ENCODE measurements at regions not wholly inside any gene's neighbourhood (a gene's known extent, or its start where the extent isn't known, plus 50 kb on each side); places are given as distances from the start of the nearest gene placed in this dataset.

- DNase-seq (no peak), ATAC-seq (no peak)
- Histone ChIP-seq H3K36me3 (no peaks in the 10 kb centered on the region), H3K27ac (no peak overlapping the region), H3K4me3 (no peak overlapping the region), H3K9me3 (no peaks in the 10 kb centered on the region), H3K4me1 (no peaks in the 10 kb centered on the region), H3K27me3 (no peaks in the 10 kb centered on the region)
- TF ChIP-seq CTCF (IDR thresholded peaks at IDR 0.05), result no peak
- intact Hi-C loops (cut with DNase I), result no loop called here
These were observed 269.4 kb downstream of the PTGER3 start for GRCh38 chr1:70778056-70778762.

DNA sequence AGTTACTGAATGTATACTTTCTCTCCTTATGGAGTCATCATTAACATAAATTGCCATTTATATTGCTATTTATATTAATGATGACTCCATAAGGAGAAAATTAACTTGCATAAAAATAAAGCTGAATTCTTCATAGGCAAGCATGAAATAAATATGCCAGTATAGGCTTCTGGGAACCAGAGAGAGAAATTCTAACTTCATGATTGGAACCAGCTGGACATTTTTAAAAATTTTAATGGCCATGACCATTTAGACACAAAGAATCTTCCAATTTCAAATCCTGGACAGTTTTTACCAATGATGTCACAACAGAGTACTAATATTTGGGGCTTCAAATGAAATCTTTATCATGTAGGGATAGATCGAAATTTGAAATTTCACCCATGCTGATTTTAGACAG, 268.7 kb downstream of the PTGER3 start:
- Histone ChIP-seq H3K27ac (no peak overlapping the region), H3K4me3 (no peak overlapping the region), H3K4me1 (no peaks in the 10 kb centered on the region), H3K36me3 (no peaks in the 10 kb centered on the region), H3K27me3 (no peaks in the 10 kb centered on the region), H3K9me3 (no peaks in the 10 kb centered on the region)
- no peak for TF ChIP-seq CTCF (IDR thresholded peaks at IDR 0.05)
- DNase-seq, result no peak
- ATAC-seq, result no peak
- intact Hi-C loops (cut with DNase I), result no loop called here

DNA sequence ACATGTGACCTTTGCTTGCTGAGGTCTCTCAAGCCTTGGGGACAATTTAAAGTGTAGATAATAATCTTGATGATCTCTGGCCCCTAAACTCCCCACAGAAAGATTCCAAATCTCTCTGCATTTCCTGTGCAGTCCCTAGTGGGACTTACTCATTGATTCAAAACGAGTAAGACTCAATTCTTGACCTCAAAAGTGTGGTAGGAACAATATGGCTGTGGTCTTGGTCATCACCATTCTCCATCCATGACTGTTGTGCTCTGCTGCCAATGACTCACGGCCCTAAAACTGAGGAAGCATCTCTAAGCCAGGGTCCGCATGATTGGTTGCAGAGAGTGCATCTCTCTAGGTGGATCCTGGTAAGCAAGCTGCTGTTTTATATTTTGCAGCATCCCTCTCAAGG, 268.0 kb downstream of the PTGER3 start:
- Histone ChIP-seq H3K27me3 (no peaks in the 10 kb centered on the region), H3K27ac (no peak overlapping the region), H3K4me3 (no peak overlapping the region), H3K36me3 (no peaks in the 10 kb centered on the region), H3K4me1 (no peaks in the 10 kb centered on the region), H3K9me3 (no peaks in the 10 kb centered on the region)
- TF ChIP-seq CTCF (IDR thresholded peaks at IDR 0.05), result no peak
- ATAC-seq (no peak), DNase-seq (no peak)
- intact Hi-C loops (cut with DNase I), result no loop called here

- H3K4me3 ChIP-seq, result no peak overlapping the region
These were observed 262.3 kb downstream of the PTGER3 start for GRCh38 chr1:70785287-70785686.

More at GRCh38 chr1:70785287-70785686, 262.3 kb downstream of the PTGER3 start:
- no peak for ATAC-seq
- Histone ChIP-seq H3K9me3 (no peaks in the 10 kb centered on the region), H3K4me1 (no peaks in the 10 kb centered on the region), H3K27me3 (no peaks in the 10 kb centered on the region), H3K36me3 (no peaks in the 10 kb centered on the region), H3K27ac (no peak overlapping the region)
- intact Hi-C loops (cut with DNase I), result no loop called here
- no peak for TF ChIP-seq CTCF (IDR thresholded peaks at IDR 0.05)
- no peak for DNase-seq
